Pancreas (tissue), 10 donors: ENCODE measurements at regions not wholly inside any gene's neighbourhood (a gene's known extent, or its start where the extent isn't known, plus 50 kb on each side); places are given as distances from the start of the nearest gene placed in this dataset.

ENCODE experiments used
- ATAC-seq, 4 donors: fragments of 200-7000 bp; cut with Tn5 transposase; one replicate each; pipeline versions ENCODE4 v1.8.0 to v1.9.1; 2020; ENCODE audit warnings: mild to moderate bottlenecking in 4 of 4, moderate library complexity in 4 of 4
- DNase-seq, 6 donors: peaks; one replicate each; pipeline ENCODE4 v3.0.0-alpha.2; 2020
- FAIRE-seq: peaks from 2 replicates; lab custom pipeline; 2012; peaks lifted over from hg19 to GRCh38; lab: Jason Lieb, UNC
- H3K27ac ChIP-seq, 4 donors: fragments of 200-600 bp; sonication (generic); 1 replicate in 3 of 4; 2 replicates in 1 of 4; pipeline versions ENCODE4 v1.5.0 to v1.8.0; 2020
- H3K27me3 ChIP-seq, 4 donors: fragments of 200-600 bp; one replicate each; pipeline ENCODE4 v1.8.0; 2021
- H3K36me3 ChIP-seq, 3 donors: fragments of 200-600 bp; sonication (generic) in 1 of 3; one replicate each; pipeline versions ENCODE4 v1.5.0 to v1.8.0; 2020 to 2021
- H3K4me1 ChIP-seq, 3 donors: fragments of 200-600 bp; one replicate each; pipeline ENCODE4 v1.8.0; 2021
- H3K4me3 ChIP-seq, 4 donors: fragments of 200-600 bp; sonication (generic) in 2 of 4; one replicate each; pipeline versions ENCODE4 v1.5.0 to v1.8.0; 2020 to 2021
- H3K9me3 ChIP-seq, 4 donors: fragments of 200-600 bp; one replicate each; pipeline ENCODE4 v1.8.0; 2021
- WGBS, 2 donors: extraction: QIAGEN DNeasy Blood & Tissue Kit; methylation state at CpG; one replicate each; pipeline ENCODE4 v1.1.7; 2013; 5-methylcytosine and 5-hydroxymethylcytosine counted together
- intact Hi-C, 3 donors: fragments of 100-400 bp; cut with DNase I; formaldehyde crosslinking; loops; one replicate each; pipeline versions ENCODE4 v1.11.1 to v1.14.2; 2022
- TF ChIP-seq, protein P1 (sequence below), 4 donors: fragments of 200-600 bp; sonication (generic) in 3 of 4; IDR thresholded peaks; one replicate each; pipeline versions ENCODE4 v1.5.0 to v1.8.0; 2021; ENCODE audit warnings: antibody characterized with exemption in 4 of 4
- donor health status: healthy with polysubstance abuse.
- donor health status: DM: no; HTN: no; CAD: no; lungs with moderate emphysema.
- donor health status: DM: no; HTN: no; CAD: no.
- donor health status: control.
- donor health status: control.
- donor health status: Bipolar disorder and iron deficiency.
- donor health status: DM: yes; HTN: yes; CAD: no.
- donor health status: DM: no; HTN: no; CAD: no.
- donor health status: DM: no; HTN: no; CAD: no.
- donor health status: DM: yes; HTN: yes; CAD: no.

DNA sequence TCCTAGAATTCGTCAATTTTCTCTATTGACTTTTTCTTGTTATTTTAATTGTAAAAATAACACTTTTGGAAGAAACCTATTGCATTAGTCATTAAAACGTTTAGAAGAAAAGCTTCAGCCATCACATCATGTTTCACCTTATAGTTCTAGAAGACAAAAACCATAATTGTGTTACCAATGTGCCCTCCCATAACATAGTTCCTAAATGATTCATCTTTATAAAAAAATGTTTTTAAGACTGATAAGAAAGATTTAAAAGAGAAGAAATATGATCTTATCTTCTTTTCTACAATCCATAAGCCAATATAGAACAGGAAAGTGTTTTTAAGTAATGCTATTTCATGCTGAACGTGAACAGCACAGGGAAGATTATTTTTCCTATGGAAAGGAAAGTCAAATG is 316.6 kb upstream of the NDST4 start:
- Histone ChIP-seq H3K27ac (no peak overlapping the region), H3K4me1 (no peaks in the 10 kb centered on the region), H3K4me3 (no peak overlapping the region), H3K27me3 (no peaks in the 10 kb centered on the region), H3K9me3 (no peaks in the 10 kb centered on the region), H3K36me3 (no peaks in the 10 kb centered on the region)
- TF ChIP-seq, protein P1, sequence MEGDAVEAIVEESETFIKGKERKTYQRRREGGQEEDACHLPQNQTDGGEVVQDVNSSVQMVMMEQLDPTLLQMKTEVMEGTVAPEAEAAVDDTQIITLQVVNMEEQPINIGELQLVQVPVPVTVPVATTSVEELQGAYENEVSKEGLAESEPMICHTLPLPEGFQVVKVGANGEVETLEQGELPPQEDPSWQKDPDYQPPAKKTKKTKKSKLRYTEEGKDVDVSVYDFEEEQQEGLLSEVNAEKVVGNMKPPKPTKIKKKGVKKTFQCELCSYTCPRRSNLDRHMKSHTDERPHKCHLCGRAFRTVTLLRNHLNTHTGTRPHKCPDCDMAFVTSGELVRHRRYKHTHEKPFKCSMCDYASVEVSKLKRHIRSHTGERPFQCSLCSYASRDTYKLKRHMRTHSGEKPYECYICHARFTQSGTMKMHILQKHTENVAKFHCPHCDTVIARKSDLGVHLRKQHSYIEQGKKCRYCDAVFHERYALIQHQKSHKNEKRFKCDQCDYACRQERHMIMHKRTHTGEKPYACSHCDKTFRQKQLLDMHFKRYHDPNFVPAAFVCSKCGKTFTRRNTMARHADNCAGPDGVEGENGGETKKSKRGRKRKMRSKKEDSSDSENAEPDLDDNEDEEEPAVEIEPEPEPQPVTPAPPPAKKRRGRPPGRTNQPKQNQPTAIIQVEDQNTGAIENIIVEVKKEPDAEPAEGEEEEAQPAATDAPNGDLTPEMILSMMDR (IDR thresholded peaks at IDR 0.05): no peak
- WGBS, 2 donors: 40 to 55% methylated on average over 3 of the region's 3 CpGs
- ATAC-seq: no peak
- intact Hi-C loops: no loop called here
- DNase-seq: no peak
- FAIRE-seq: no peak

DNA sequence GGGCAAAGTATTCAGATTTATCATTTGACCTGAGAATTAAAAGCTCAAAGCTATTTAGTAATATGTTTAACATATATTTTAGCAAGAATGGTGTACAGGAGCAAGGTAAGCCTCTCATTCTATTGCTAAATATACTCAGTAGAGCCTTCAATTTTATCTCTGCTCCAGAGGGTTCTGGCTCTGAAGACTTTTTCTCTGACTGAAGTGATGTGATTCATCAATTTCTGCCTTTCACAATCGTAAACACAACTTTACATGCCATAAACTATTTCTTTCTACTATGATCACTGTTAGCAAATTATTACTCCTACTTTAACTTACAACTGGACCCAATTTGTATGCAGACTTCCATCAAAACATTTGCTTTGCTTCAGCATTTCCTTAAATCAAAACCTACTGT is 315.0 kb upstream of the NDST4 start:
- no peak for FAIRE-seq
- TF ChIP-seq, protein P1 (IDR thresholded peaks at IDR 0.05): no peak
- Histone ChIP-seq H3K9me3 (no peaks in the 10 kb centered on the region), H3K4me1 (no peaks in the 10 kb centered on the region), H3K36me3 (no peaks in the 10 kb centered on the region), H3K27ac (no peak overlapping the region), H3K27me3 (no peaks in the 10 kb centered on the region), H3K4me3 (no peak overlapping the region)
- WGBS, 2 donors: 16 to 27% methylated on average over 1 of the region's 1 CpG
- no peak for ATAC-seq
- no peak for DNase-seq
- intact Hi-C loops: no loop called here

DNA sequence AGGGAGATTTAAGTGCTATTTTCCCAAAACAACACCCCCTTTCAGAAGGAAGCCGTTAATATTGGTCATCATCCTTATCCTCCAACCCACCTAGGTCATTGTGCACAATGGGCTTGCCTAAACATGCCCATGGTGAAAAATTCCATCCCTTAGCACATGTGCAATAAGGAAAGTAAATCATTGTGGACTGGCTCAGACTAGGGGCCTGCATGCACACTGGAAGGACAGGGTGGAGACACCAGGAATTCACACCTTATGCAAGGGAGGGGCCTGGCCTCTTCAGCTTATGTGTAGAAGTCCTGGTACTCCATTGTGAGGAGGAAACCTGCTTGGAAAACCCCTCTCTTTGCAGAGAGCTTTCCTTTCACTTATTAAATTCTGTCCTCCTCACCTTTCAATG is 311.4 kb upstream of the NDST4 start:
- H3K4me3 ChIP-seq: no peak overlapping the region
- intact Hi-C loops: no loop called here
- DNase-seq: no peak
- no peaks in the 10 kb centered on the region for H3K36me3 ChIP-seq
- no peaks in the 10 kb centered on the region for H3K9me3 ChIP-seq
- WGBS, 2 donors: 46 to 64% methylated on average over 1 of the region's 1 CpG
- ATAC-seq: no peak
- TF ChIP-seq, protein P1 (IDR thresholded peaks at IDR 0.05): no peak
- no peaks in the 10 kb centered on the region for H3K27me3 ChIP-seq
- FAIRE-seq: no peak
- H3K27ac ChIP-seq: no peak overlapping the region
- H3K4me1 ChIP-seq: no peaks in the 10 kb centered on the region

DNA sequence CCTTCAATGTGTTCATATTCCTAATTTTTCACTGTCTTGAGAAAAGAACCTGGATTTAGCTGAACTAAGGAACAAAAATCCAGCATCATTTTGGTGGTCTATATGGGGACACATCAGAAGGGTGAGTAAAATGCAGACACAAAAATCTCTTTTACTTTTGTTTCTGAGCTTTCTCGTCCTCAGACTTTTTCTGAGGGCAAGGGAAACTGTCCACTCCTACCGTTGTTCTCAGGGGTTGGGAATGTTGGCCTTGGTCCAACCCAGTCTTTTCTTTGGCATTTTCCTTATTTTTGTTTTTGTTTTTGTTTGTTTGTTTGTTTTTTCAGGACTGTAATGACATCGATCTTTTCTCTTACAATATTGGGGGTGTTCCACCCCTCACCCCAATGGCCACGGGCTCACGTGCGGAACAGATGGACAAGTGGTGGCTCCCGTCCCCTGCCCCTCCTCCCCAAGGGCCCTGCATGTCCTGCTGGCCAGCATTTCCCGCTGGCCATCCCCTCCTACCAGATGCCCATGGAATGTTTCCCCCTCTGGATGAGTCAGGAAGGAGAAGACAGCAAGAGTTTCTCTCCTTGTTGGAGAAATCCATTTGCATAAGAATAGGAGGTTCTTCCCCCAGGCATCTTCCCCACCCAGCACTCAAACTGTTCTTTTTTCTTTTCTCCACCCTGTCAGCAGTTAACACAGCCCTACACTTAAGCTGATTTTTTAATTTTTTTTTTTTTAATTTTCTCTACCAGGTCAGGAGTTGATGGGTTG is 305.4 kb upstream of the NDST4 start:
- ATAC-seq (no peak), FAIRE-seq (no peak), DNase-seq (peak in 1 of 6 donors; percentile 22)
- no peak overlapping the region for H3K27ac ChIP-seq
- TF ChIP-seq, protein P1 (IDR thresholded peaks at IDR 0.05): no peak
- WGBS, 2 donors: 67 to 69% methylated on average over 8 of the region's 8 CpGs
- H3K9me3 ChIP-seq: no peaks in the 10 kb centered on the region
- intact Hi-C loops: no loop called here
- no peaks in the 10 kb centered on the region for H3K4me1 ChIP-seq
- H3K36me3 ChIP-seq: no peaks in the 10 kb centered on the region
- H3K27me3 ChIP-seq: no peaks in the 10 kb centered on the region
- H3K4me3 ChIP-seq: no peak overlapping the region

DNA sequence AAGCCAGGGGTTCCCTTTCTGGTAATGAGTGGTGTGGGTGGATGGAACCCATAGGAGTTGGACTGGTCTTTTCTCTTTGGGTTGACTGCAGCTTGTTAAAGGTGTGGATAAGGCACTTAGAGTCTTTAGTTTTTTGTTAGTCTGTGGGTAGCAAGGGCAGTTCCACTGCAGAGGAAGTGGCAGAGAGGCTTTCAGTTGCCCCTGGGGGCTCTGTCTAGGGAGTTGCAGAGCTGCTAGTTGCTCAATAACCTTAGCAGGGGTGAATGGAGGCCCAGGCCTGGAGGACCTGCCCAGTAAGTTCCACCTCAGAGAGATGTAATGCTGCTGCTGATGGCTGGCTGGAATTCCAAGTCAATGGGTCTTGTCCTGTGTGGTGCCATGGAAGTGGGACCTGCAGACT is 282.6 kb upstream of the NDST4 start:
- Histone ChIP-seq H3K36me3 (no peaks in the 10 kb centered on the region), H3K27me3 (peaks cover 0 to 3% (median 0%) of the 10 kb centered on the region in 4 donors), H3K4me3 (no peak overlapping the region), H3K27ac (no peak overlapping the region), H3K4me1 (no peaks in the 10 kb centered on the region), H3K9me3 (no peaks in the 10 kb centered on the region)
- DNase-seq: peak in 1 of 6 donors; percentile 16
- intact Hi-C loops: no loop called here
- FAIRE-seq: no peak
- TF ChIP-seq, protein P1 (IDR thresholded peaks at IDR 0.05): no peak
- ATAC-seq: no peak
